ENCODE measurements at regions not wholly inside any gene's neighbourhood (a gene's known extent, or its start where the extent isn't known, plus 50 kb on each side); places are given as distances from the start of the nearest gene placed in this dataset.

DNA sequence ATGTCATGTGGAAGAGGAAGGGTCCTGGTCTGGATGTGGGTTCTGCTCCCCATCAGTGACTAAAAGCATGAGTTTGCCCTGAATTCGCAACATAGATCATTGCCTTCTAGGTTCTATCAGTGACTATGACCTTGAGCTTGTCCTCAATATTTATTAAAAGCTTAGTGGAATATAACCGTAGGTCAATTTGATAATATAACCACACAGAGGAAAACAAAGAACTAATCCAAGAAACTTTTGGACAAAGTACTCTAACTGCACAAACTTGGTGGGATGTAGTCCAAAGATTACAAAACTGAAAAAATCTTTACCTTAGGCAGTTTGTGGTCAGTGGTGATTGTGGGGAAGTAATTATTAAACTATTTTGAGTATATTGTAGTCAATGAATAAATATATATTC lies 152.9 kb downstream of the CYP26A1 start:
- no peak for TF ChIP-seq EP300 (IDR thresholded peaks at IDR 0.05)
- TF ChIP-seq CTCF (IDR thresholded peaks at IDR 0.05), result no peak

All from tibial nerve (tissue), 4 donors.